Erythroblast (primary cell): ENCODE measurements at regions not wholly inside any gene's neighbourhood (a gene's known extent, or its start where the extent isn't known, plus 50 kb on each side); places are given as distances from the start of the nearest gene placed in this dataset.

Experiments used
- GATA1 ChIP-seq: IDR thresholded peaks from 2 replicates; pipeline ENCODE4 v1.6.1; 2011; ENCODE audit warnings: low read depth, mild to moderate bottlenecking, control low read depth, low read length, moderate library complexity
- POLR2A ChIP-seq: IDR thresholded peaks from 2 replicates; pipeline ENCODE4 v1.6.1; 2011; ENCODE audit warnings: mild to moderate bottlenecking, low read length

DNA sequence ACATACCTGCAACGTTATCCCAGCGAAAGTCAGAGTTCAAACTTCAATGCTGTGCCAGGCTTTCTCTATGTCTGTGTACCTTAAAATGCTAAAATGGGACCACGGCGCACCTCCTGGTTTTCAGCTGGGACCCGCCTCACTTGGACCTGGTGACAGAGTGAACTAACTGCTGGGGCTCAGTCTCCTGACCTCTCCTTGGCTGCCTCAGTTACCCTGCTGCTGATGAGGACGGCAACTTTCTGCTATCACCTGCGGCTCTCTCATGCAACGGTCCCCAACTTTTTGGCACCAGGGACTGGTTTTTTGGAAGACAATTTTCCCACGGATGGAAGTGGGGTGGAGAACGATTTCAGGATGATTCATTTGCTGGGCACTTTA lies 402.8 kb downstream of the BRD1 start:
- TF ChIP-seq POLR2A (no peak), GATA1 (no peak)
